DMS79 (cell line): ENCODE measurements at regions not wholly inside any gene's neighbourhood (a gene's known extent, or its start where the extent isn't known, plus 50 kb on each side); places are given as distances from the start of the nearest gene placed in this dataset.
"Not testable (repeated sequence)": the region's sequence is repeated elsewhere in the genome, so short reads cannot be mapped to it uniquely, and the experiment has no call there.

Source experiments
- DNase-seq: peaks from one replicate; lab custom pipeline; 2025; lab: John Stamatoyannopoulos, UW

DNA sequence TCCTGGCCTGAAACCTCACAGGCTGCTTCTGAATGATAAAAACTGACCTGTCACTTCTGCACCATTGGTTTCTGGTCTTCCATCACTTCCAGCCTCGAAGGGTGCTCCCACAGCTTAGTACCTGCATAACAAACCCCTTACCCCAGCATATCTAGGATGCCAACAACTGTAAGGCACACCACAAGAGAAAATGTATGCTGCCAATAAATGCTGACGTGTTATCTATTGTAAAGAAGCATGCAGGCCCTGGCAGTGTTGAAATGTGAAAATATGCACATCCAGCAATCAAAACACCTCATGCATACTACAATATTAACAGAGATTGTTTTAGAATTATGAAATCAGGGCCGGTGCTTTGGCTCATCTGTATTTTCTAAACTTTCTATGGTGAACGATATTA, 242.0 kb upstream of the NSMCE3 start:
- DNase-seq: no peak

DNA sequence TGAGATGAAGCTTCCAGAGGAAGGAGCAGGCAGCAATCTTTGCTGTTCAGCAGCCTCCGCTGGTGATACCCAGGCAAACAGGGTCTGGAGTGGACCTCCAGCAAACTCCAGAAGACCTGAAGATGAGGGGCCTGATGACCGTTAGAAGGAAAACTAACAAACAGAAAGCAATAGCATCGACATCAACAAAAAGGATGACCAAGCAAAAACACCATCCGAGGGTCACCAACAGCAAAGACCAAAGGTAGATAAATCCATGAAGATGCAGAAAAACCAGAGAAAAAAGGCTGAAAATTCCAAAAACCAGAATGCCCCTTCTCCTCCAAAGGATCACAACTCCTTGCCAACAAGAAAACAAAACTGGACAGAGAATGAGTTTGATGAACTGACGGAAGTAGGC, 235.9 kb upstream of the NSMCE3 start:
- DNase-seq: not testable (repeated sequence)

DNA sequence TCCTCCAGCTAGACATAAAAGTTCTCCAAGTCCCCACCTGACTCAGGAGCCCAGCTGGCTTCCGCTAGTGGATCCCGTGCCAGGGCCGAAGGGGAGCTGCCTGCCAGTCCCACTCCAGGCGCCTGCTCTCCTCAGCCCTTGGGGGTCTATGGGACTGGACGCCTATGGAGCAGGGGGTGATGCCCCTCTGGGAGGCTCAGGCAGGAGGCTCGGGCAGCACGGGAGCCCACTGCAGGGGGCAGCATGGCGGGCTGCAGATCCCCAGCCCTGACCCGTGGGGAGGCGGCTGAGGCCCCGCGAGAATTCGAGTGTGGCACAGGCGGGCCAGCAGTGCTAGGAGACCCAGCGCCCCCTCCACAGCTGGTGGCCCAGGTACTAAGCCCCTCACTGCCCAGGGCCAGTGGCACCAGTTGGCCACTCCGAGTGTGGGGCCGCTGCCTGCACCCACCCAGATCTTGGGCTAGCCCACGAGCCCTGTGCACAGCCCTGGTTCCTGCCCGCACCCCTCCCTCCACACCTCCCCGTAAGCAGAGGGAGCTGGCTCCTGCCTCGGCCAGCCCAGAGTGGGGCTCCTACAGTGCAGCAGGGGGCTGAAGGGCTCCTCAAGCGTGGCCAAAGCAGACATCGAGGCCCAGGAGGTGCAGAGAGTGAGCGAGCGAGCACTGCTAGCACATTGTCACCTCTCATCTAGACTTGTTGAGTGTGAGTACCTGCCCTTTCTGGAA, 221.3 kb upstream of the NSMCE3 start:
- DNase-seq: no peak

DNA sequence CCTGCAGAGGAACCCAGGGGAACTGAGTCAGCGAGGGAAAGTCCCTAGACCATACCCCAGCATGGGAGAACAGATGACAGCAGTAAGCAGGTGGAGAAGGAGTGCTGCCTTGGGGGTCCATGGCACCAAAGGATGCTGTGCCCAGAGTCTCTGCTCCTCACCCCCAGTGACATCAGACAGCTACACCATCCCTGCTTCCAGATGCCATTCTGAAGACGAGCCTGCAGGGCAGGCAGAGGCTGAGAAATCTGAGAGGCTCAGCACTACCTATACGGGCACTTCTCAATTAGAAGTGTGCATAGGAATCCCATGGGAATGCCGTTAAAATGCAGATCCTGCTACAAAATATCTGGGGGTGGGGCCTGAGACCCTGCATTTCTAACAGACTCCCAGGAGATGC, 211.3 kb upstream of the NSMCE3 start:
- DNase-seq: no peak

DNA sequence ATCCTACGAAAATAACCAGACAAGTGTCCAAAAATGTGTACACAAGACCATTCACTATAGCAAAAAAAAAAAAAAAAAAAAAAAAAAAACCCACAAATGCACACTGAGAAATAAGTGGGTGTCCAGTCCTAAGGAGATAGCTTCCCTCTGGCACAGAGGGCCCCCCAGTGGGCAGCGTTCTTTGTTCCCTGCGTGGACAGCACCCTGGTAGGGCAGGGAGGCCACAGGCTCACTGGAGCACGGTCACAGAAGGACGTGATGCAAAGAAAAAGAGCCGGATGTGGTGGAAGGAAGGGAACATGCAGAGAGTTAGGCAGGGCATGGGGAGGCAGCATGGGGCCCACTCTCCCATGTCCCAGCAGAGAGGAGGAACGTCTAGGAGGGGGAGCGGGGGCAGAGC, 210.7 kb upstream of the NSMCE3 start:
- DNase-seq: no peak

DNA sequence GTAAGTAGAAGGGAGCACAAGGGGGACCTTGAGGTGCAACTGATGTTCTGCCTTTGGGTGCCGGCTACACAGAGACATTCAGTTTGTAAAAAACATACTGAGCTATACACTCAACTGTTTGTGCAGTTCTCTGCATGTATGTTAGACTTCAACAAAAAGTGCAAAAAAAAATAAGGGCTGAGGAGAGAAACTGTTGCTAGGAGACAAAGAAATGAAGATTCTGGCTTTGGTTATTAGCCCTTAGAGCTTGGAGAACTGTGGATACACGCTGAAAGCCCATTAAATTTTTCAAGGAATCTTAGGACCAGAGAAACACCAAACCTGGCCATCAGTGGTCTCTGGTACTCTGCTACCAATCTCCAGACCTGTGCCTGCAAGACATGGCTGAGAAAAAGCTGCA, 207.6 kb upstream of the NSMCE3 start:
- DNase-seq: no peak

DNA sequence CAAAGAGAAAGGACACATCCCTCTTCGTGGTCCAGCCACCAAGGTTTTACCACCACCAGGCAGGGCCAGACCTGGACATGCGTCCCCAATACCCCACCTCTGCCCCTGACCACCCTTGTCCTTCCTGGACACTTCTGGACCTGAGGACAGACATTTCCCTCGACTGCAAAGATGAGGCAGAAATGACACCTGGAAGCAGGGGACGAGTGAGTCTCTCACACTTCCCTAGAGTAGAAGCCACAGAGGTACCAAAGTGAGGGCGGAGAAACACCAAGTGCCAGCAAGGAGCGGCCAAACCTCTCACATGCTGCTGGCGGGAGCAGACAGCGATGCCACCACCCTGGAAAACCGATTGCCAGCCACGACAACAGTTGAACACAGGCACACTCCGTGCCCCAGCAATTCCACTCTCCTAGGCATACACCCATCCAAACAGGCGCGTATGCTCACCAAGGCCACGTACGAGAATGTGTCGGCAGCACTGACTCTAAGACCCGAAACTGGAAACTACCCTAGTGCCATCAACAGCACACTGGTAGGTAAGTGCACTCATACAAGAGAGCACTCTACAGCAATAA, 207.0 kb upstream of the NSMCE3 start:
- DNase-seq: peak; percentile 35

DNA sequence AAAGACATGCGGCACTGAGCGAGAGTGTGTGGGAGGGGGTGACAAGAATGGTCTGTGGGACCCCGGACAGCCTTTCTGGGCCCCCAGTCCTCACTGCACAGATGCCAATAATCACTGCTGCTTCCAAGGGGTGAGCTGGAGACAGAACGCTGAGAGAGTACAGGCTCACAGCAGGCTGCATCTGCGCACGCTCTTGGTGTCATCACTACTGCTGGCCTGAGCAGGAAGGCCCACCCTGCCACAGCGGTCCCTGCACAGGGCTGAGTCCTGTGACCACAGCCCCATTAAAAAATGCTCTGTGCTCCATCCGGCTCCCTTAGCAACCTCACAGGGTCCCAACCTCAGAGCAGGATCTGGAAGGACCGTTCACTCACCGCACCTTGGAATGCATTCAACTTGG, 205.5 kb upstream of the NSMCE3 start:
- DNase-seq: no peak

DNA sequence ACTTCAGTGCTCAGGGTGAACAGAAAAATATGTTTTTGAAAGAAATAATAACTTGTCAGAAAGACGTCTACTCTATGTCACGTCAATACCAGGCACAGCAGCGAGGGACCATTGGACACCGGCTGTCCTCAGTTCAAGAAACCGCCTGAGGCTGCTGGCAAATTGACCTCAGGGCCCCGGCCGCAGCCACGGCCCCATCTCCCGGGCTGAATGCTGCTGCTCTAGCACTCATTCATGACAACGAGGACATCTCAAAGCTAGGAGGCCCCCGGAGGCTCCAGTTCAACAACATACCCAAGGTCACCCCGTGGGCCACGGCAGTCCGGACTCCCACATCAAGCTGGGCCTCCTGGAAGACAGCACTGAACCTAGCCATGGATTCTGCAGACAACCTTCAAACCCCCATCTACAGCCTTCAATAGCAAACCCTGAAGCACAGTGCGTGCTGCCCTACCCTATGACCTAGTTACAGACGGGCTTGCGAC, 204.0 kb upstream of the NSMCE3 start:
- DNase-seq: no peak

DNA sequence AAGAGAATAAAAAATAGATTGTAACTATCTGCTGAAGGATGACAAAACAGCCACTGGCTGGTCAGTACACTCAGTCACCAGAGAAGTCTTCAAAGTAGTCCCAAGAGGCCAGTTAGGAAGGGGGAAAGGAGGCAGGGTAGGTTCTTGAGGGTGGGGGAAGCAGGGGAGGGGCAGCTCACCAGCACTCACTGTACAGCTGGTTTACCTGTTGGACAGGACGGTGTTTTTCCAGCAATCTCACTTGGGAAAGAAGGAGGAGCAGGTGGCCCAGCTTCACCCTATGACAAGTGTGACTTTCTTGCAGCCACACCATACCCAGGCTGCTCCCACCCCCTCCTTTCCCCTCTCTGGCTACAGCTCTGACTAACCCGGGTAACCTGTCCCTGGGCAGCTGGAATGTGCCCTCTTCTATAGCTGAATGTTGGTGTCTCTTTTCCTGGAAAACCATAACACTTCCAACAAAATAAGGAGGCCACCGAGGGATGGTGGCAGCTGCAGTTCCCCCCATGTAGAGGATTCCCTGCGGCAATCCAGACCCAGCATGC, 203.4 kb upstream of the NSMCE3 start:
- no peak for DNase-seq

DNA sequence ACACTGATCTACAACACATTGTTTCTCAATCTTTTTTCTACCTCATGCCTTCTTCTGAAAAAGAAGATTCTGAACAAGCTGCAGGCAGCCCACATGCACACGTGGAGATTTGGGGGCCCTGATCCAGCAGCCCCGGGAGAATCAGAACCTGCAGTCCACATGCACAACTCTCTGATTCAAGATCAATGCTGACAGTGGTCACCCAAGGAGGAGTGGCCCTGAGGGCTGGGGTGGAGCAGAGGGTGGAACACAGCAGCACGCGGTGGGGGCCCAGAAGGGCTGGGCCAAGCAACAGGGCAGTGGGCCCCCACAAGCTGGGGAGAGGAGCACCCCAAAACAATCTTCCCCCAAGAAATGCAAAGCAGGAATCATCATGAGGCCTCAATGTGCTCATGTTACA, 202.1 kb upstream of the NSMCE3 start:
- DNase-seq: no peak

DNA sequence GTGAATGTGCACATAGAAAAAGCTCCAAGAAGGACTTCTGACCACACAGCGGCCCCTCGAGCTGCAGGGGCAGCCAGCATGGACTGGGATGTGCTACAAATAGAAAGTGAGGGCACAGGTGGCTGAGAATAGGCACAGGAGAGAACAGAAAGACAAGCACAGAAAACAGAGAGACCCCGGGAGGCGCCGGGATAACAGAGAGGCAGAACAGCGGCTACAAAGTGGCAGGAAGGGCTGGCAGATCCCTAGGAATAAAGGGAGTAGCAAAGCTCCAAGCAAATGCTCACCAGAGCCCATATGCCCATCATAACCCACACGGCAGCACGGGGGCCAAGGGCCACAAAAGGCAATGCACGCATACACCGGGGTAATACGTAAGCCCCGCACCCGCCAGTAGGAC, 201.7 kb upstream of the NSMCE3 start:
- DNase-seq: no peak

DNA sequence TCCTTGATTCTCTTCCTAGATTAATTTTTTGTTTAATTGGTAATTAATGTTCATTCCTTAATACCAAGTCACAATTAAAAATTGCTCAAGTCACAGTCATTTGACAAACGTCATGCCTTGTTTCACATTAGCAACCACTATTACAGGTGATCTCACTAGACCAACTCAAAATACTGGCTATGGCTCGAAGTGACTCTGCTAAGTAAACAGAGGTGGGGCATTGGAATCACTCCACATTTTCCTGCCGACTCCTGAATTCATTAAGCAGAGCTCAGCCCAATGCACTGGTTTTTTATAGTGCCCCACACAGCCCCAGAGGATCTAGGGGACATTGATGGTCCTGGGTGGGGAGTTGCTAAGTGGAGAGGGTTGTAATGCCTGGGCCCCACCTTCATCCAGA, 201.2 kb upstream of the NSMCE3 start:
- DNase-seq: peak; percentile 23

DNA sequence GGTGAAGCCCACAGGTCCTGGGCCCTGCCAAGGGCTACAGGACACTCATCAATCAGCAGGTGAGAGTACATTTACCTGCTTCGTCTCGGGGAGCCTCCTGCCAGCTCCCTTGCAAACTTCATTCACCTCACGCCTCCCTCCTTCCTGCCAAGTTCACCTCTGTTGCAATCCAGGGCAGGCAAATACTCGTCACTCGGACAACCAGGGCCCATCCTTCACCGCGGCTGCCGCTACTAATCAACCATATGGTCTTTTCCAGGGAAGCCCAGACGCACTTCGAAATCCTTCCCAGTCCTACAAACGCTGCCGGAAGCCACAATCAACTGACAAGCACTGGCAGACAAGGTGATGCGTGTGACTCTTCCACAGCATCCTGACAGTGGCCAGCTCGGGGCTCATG, 200.7 kb upstream of the NSMCE3 start:
- peak; percentile 23 for DNase-seq

DNA sequence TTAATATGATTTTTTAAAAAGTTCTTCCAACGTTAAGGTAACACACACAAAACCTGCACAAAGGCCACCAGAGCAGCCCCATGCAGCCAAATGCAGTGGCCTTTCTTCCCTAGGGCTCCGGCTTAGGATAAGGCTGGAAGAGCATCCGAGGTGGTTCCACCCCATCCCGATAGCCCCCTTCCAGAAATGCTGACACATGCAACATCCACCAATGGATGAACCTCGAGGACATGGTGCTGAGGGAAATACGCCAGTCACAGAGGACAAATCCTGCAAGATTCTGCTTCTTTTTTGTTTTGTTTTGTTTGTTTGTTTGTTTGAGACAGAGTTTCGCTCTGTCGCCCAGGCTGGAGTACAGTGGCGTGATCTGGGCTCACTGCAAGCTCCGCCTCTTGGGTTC, 199.3 kb upstream of the NSMCE3 start:
- DNase-seq: no peak

DNA sequence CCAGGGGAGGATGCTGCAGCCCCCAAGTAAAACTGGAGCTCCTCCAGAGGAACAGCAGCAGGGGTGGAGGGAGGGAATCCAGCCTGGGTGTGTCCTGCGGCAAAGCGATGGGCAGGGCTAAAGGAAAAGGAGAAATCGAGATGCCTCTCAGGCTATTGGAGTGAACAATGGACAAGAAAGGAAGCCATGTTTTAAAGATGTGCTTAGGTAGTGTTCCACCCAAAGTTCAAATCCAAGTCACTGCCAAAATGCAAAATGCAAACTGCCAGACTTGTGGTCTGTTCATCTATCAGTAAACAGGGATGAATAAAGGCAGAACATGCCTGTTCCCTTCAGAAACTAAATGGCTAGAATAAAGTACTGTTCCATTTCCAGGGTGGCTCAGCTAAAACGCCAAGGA, 197.5 kb upstream of the NSMCE3 start:
- no peak for DNase-seq

DNA sequence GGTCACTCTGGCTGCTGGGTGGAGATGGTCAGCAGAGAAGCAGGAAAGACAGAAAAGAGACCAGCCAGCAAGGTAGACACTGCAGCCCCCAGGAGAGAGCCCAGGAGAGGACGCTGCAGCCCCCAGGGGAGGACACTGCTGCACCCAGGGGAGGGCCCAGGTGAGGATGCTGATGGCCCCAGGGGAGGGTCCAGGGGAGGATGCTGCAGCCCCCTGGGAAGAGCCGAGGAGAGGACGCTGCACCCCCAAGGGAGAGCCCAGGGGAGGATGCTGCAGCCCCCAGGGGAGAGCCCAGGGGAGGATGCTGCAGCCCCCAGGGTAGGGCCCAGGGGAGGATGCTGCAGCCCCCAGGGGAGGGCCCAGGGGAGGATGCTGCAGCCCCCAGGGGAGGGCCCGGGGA, 196.7 kb upstream of the NSMCE3 start:
- DNase-seq: no peak

DNA sequence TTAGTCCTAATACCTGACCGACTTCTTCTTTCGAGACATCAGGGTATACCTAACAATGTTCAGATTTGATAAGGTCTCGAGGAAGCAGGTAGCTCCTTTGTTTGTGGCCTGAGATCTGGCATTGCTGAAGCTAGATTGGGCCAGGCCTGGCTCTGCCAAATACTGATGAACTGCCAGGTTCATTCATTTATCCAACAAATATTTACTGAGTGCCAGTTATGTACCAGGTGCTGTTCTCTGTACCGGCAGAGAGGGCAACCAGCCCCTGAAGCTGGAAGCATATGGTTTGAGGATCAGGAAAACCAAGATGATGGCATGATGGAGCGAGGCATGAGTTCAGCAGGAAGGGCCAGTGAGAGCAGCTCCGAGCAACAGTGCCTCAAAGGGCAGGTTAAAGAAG, 196.2 kb upstream of the NSMCE3 start:
- no peak for DNase-seq

DNA sequence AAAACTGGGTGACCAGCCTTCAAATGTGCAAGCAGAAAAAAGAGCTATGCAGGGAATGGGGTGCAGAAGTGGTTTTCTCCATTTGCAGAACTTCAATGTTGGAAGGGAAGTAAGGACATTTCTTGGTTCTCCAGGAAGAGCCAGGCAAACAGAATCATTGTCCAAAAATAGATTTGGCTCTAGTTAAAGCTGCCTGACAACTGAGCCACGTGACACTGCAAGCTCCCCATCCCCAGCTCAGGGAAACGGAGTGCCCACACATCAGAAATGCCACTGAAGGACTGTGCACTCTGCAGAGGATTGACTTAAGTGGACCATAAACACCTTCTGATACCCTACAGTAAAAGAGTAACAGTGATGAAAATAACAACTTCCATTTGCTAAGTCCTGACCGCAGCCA, 195.6 kb upstream of the NSMCE3 start:
- no peak for DNase-seq

DNA sequence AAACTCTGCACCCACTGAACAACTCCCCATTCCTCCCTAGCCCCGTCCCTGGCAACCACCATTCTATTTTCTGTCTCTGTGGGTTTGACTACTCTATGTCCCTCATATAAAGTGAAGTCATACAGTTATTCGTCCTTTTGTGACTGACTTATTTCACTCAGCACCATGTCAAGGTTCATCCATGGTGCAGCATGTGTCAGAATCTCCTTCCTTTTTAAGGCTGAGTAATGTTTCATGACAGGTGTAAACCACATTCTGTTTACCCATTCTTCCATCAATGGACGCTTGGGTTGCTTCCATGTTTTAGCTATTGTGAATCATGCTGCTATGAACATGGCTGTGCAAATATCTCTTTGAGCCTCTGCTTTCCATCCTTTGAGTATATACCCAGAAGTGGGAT, 192.3 kb upstream of the NSMCE3 start:
- DNase-seq: no peak

DNA sequence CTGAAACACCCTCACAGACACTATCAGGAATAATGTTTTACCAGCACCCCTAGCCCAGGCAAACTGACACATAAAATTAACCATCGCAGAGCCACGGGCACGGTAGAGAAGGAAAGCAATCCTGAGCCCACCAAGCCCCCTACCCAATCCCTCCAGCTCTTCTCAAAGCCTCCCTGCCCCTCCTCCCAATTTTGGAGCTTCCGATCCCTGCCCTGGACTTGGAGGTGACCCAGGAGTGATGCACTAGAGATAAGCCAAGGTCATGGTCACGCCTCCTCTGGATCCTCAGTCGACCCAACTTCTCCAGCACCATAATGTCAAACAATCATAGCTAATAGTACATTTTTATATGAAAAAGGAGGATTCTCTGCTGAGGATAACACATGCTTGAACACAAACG, 188.7 kb upstream of the NSMCE3 start:
- DNase-seq: no peak

DNA sequence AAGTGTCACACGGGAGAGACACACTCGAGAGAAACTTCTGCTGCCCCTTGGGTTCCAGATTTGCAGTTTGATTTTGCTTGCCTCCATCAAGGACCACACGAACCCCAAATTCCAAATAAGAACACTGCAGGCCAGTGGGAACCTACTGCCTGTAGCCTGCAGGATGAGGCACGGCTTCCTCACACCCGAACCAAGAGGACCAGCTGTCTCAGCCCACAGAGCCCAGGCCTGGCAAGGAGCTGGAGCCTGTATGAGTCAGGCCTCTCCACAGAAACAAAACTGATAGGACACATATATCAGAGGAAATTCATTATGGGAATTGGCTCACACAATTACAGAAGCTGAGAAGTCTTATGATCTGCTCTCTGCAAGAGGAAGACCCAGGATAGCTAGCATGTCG, 188.1 kb upstream of the NSMCE3 start:
- no peak for DNase-seq

DNA sequence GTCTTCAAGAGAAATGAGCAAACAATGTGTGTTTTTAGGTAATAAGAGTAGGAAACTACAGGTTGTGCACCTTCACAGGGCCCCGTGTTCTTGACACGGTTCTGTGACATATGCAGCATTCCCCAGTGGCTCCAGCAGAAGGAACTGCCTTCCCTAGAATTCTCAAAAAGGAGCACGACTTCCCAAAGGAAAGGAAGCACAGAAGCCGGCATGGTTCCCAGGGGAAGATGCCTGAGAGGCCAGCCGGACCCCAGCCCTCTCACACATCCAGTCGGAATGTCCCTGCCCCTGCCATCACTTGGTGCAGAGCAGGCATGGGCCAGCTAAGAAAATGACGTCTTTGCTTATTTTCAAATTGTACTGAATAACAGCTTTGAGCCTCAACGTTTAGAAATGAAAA, 187.3 kb upstream of the NSMCE3 start:
- DNase-seq: no peak

DNA sequence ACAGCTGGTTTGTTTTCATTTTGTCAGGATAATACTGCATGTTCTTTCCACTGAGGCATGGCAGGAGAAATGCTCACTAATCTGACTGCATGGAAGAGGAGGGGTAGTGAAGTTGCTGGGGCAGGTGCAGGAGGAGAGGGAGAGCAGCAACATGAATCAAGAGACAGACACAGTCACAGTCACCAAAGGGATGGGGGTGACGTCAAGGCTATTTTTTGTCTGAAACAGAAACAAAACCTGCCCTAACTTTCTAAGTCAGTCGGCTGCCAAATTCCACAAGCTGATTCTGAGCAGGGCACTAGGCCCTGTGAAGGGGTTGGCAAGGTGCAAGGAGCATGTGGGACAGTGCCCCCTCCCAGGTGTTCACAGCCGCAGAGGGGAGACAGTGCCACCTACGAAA, 186.6 kb upstream of the NSMCE3 start:
- no peak for DNase-seq
